ENCODE measurements at regions not wholly inside any gene's neighbourhood (a gene's known extent, or its start where the extent isn't known, plus 50 kb on each side); places are given as distances from the start of the nearest gene placed in this dataset.

DNA sequence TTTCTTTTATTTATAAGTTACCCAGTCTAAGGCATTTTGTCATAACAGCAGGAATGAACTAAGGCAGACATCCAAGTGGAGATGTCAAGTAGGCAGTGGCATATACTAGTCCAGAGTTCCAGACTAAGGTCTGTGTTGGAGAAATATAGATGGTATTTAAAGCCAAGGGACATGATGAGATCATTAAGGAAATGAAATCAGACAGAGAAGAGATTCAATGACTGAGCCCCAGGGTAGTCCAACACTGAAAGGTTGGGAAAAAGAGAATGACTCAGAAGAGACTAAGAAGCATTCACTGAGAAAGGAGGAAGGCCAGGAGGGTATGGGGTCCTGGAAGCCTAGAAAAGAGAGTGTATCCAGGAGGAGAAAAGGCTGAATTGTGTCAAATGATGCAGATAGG is 442.2 kb upstream of the CCDC196 start:
- H3K27me3 ChIP-seq (replicated peaks; ENCODE audit: insufficient read depth, low read length), result no peaks in the 10 kb centered on the region
- no peaks in the 10 kb centered on the region for H3K36me3 ChIP-seq (replicated peaks; ENCODE audit: insufficient read depth, low read length)
- no peaks in the 10 kb centered on the region for H3K79me2 ChIP-seq (ENCODE audit: low read length)
- no peak overlapping the region for H3K4me2 ChIP-seq (ENCODE audit: low read depth, low read length)
- no peaks in the 10 kb centered on the region for H3F3A ChIP-seq (ENCODE audit: insufficient read depth, low read length)
- TF ChIP-seq CTCF (IDR thresholded peaks at IDR 0.05; ENCODE audit: low read length) (no peak), EZH2 (optimal IDR thresholded peaks at IDR 0.05; ENCODE audit: low read depth, low read length) (no peak), EZH2phosphoT487 (IDR thresholded peaks at IDR 0.05; ENCODE audit: low read length) (no peak)
- no peak overlapping the region for H3K9ac ChIP-seq (ENCODE audit: low read length)
- H3K4me1 ChIP-seq (ENCODE audit: low read length), result no peaks in the 10 kb centered on the region
- DNase-seq, result no peak
- no peaks in the 10 kb centered on the region for H4K20me1 ChIP-seq (ENCODE audit: insufficient read depth, low read length)
- H3K4me3 ChIP-seq (ENCODE audit: low read length), result no peak overlapping the region
- no peaks in the 10 kb centered on the region for H3K9me2 ChIP-seq (replicated peaks; ENCODE audit: insufficient read depth, low read length)
- H3K9me3 ChIP-seq (replicated peaks; ENCODE audit: insufficient read depth, low read length), result no peaks in the 10 kb centered on the region
- H2AFZ ChIP-seq (ENCODE audit: low read length), result no peak overlapping the region
- no peak overlapping the region for H3K27ac ChIP-seq (ENCODE audit: low read length)

- Histone ChIP-seq H2AFZ (ENCODE audit: low read length) (no peak overlapping the region), H3K9me3 (replicated peaks; ENCODE audit: insufficient read depth, low read length) (no peaks in the 10 kb centered on the region), H4K20me1 (ENCODE audit: insufficient read depth, low read length) (no peaks in the 10 kb centered on the region), H3K27me3 (replicated peaks; ENCODE audit: insufficient read depth, low read length) (no peaks in the 10 kb centered on the region), H3K4me2 (ENCODE audit: low read depth, low read length) (no peak overlapping the region), H3K9ac (ENCODE audit: low read length) (no peak overlapping the region), H3K4me3 (ENCODE audit: low read length) (no peak overlapping the region), H3K27ac (ENCODE audit: low read length) (no peak overlapping the region), H3K79me2 (ENCODE audit: low read length) (no peaks in the 10 kb centered on the region), H3K4me1 (ENCODE audit: low read length) (no peaks in the 10 kb centered on the region), H3K36me3 (replicated peaks; ENCODE audit: insufficient read depth, low read length) (no peaks in the 10 kb centered on the region), H3K9me2 (replicated peaks; ENCODE audit: insufficient read depth, low read length) (no peaks in the 10 kb centered on the region), H3F3A (ENCODE audit: insufficient read depth, low read length) (no peaks in the 10 kb centered on the region)
- DNase-seq, result no peak
- no peak for TF ChIP-seq EZH2phosphoT487 (IDR thresholded peaks at IDR 0.05; ENCODE audit: low read length)
- TF ChIP-seq EZH2 (optimal IDR thresholded peaks at IDR 0.05; ENCODE audit: low read depth, low read length), result no peak
- no peak for TF ChIP-seq CTCF (IDR thresholded peaks at IDR 0.05; ENCODE audit: low read length)
Observed at GRCh38 chr14:66045572-66046021, 440.6 kb upstream of the CCDC196 start.

- no peak for DNase-seq
- Histone ChIP-seq H3K9me3 (replicated peaks; ENCODE audit: insufficient read depth, low read length) (no peaks in the 10 kb centered on the region), H3K4me3 (ENCODE audit: low read length) (no peak overlapping the region), H3K9me2 (replicated peaks; ENCODE audit: insufficient read depth, low read length) (no peaks in the 10 kb centered on the region), H4K20me1 (ENCODE audit: insufficient read depth, low read length) (no peaks in the 10 kb centered on the region), H3K36me3 (replicated peaks; ENCODE audit: insufficient read depth, low read length) (no peaks in the 10 kb centered on the region), H3K4me2 (ENCODE audit: low read depth, low read length) (no peak overlapping the region), H3K79me2 (ENCODE audit: low read length) (no peaks in the 10 kb centered on the region), H3K27ac (ENCODE audit: low read length) (no peak overlapping the region), H3K4me1 (ENCODE audit: low read length) (no peaks in the 10 kb centered on the region), H3K9ac (ENCODE audit: low read length) (no peak overlapping the region), H3F3A (ENCODE audit: insufficient read depth, low read length) (no peaks in the 10 kb centered on the region), H2AFZ (ENCODE audit: low read length) (no peak overlapping the region), H3K27me3 (replicated peaks; ENCODE audit: insufficient read depth, low read length) (no peaks in the 10 kb centered on the region)
- TF ChIP-seq CTCF (IDR thresholded peaks at IDR 0.05; ENCODE audit: low read length) (no peak), EZH2phosphoT487 (IDR thresholded peaks at IDR 0.05; ENCODE audit: low read length) (no peak), EZH2 (optimal IDR thresholded peaks at IDR 0.05; ENCODE audit: low read depth, low read length) (no peak)
Observed at GRCh38 chr14:66046035-66046434, 440.1 kb upstream of the CCDC196 start.
